Activated CD4-positive, alpha-beta T cell treated with anti-CD3 and anti-CD28 coated beads, Interleukin-2, Interleukin-6, amounts not matched to agents 100 ng/mL and 50 ng/mL, durations not matched to agents 16 hours and 8 hours (primary cell): ENCODE measurements at regions not wholly inside any gene's neighbourhood (a gene's known extent, or its start where the extent isn't known, plus 50 kb on each side); places are given as distances from the start of the nearest gene placed in this dataset.

Source experiments
- DNase-seq: peaks from one replicate; pipeline ENCODE4 v3.0.0-alpha.2; 2020

DNA sequence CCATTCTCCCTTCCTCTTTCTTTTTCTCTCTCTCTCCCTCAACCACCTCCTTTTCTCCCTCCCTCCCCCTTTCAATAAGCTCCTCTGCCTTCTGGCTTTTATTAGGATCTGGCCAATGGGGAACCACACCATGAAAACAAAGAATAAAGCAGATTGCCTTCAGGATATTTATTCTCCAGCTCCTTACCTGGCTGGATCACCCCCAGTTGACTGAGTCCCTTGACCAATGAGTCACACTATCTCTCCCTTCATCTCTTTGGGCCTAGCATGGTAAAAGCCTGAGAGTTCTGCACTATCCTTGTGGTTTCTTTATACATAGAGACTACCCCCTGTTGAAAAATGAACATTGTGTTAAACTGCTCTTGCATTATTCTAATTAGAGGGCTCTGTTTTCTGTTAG lies 476.8 kb downstream of the EPHA7 start:
- DNase-seq = no peak

DNA sequence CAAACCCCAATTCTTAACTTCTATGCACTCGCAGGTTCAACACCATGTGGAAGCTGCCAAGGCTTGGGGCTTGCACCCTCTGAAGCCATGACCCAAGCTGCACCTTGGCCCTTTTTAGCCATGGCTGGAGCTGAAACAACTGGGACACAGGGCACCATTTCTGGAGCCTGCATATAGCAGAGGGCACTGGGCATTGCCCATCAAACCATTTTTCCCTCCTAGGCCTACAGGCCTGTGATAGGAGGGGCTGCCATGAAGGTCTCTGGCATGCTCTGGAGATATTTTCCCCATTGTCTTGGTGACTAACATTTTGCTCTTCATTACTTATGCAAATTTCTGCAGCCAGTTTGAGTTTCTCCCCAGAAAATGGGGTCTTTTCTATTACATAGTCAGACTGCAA lies 484.7 kb downstream of the EPHA7 start:
- DNase-seq = no peak

- no peak for DNase-seq
These were observed 489.2 kb downstream of the EPHA7 start for GRCh38 chr6:92930171-92930570.

DNA sequence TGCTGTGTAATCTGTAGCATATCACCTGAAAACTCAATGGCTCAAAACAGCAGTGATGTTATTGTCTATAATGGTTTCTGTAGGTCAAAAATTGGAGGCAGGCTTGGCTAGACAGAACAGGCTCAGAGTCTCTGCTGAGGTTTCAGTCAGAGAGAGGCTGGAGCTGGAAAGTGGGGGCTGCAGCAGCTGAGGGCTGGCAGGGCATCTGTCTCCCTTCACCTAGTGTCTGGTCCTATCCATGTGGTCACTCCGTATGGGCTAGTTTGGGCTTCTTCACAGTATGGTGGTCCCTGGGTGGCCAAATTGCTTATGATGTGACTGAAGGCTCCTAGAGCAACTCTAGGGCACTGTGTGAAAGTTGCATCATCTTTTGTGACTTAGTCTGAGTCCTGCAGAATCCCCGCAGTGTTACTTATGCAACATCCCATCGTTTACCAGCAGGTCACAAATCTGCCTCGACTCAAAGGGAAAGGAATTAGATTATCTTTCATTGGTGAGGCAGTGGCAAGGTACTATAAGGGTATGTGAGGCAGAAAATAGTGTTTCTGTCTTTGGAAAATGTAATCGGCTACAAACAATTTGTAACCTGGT lies 497.0 kb downstream of the EPHA7 start:
- no peak for DNase-seq

GRCh38 chr6:92915466-92915865 lies 503.9 kb downstream of the EPHA7 start:
- DNase-seq = no peak

- no peak for DNase-seq
These were observed 508.1 kb downstream of the EPHA7 start for GRCh38 chr6:92911301-92911700.

- no peak for DNase-seq
These were observed 508.7 kb downstream of the EPHA7 start for GRCh38 chr6:92910646-92911045.

DNA sequence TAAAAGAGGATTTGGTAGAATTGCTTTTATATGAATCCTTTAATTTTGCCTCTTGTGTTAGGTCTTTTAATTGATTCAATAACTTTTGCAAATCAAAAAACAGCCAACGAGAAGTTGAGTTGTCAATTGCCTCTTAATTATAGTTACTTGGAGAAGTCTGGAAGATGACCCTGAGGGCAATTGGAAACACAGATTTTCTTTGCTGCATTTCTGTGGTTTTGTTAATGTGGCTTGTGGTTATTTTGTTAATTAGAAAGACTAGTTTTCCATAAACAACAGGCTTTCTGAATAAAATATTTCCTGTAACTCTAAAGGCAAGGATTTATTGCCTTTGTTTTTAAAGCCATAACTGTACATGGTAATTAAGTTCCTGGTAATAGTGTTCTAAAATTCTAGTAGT lies 513.0 kb downstream of the EPHA7 start:
- DNase-seq = no peak

DNA sequence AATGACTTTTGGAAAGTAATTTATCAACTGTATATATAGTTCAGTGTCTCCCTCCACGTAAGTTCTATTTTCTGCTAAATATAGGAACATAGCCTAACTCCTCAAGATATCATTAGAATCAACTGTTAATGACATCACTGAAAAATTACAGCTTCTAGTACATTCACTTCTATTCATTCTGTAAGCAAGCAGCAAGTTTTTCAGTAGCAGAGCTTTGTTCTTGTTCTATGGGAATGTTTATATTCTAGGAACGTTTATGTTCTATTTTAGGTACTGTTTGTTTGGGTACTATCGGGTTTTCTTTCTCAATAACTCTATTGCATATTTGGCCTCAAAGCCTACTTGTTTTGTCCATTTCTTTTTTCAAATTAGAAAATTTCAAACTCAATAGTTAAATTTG lies 525.6 kb downstream of the EPHA7 start:
- no peak for DNase-seq

DNA sequence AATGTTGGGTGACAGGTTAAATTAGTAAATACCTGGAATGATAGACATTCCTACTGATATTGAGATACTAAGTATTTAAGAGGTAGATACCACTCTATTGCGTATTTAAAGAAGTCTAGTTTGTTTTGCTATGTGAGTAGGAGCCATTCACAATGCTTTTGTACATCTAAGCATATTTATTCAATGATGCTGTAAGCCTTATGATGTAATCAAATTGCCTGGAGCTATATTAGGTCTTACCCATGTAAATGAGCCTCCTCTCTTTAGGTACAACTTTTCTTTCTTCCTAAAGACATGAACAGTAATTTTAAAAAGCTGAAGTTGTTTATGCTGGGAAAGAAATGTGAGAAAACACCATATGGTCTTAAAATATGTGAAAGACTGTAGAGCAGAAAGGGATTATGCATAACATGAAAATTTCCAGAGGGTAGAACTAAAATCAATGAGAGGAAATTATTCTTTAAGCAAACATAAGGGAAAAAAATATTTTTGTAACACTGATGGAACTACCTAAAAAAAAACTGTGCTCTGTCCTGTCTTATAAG lies 526.7 kb downstream of the EPHA7 start:
- DNase-seq = no peak

GRCh38 chr6:92888316-92888715 lies 531.0 kb downstream of the EPHA7 start:
- DNase-seq = no peak

DNA sequence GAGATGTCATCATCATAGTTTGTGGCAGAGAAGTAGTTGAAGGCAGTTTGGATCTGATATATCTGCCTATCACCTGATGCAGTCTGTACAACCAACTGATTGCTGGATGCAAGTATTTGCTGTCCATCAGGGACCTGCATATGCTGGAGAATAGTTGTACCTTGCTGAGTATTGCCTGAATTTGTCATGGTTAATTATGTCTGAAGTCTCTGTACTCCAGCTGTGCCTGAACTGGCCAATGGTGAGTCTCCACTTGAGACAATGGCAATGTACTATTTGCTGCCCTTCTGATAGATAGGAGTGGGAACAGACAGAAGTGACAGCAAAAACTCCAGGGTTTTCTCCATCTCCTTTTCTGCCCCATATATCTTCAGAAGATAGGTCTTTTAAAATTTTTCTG lies 531.5 kb downstream of the EPHA7 start:
- DNase-seq = no peak

DNA sequence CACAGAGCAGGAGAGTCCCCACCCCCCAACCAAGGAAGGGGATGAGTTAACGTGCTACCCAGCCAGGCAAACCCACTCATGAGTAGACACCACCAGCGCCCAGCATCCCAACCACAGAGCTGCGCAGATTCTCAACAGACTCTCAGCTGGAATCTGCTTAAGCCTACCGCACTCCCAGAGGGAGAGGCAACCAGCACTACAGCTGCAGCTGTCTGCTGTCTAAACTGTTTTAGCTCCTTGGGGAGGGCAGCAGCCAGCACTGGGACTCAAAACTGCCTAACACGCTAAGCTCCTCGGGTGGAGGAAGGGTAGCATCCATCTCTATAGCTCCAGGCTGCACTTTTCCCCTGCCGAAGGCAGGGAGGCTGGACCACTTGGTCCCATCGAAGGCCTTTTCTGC lies 539.8 kb downstream of the EPHA7 start:
- DNase-seq = no peak

DNA sequence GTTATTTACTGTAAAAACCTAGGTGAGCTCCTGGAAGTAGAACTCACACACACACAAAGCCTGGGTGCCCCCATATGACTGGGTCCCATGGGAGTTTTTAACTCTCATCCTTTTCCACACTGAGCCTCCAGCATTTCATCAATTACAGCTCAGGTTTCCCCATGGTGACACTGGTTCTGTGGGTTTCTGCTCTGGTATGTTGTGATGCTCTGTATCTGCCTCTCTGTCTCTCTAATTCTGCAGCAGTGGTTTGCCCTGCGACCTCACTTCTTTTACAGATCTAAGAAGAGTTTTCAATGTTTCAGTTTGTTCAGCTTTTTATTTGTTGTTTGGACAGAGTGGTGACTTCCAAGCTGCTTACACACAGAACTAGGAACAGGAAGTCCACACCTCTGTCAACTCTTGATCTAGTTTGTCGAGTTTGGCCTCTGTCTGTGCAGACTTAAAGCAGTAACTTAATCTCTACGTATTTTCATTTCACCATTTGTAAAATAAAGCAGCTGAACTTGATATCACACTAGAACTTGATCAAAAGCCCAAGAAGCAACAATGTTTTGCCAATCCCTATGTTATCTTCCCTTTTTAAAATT lies 554.3 kb downstream of the EPHA7 start:
- no peak for DNase-seq

DNA sequence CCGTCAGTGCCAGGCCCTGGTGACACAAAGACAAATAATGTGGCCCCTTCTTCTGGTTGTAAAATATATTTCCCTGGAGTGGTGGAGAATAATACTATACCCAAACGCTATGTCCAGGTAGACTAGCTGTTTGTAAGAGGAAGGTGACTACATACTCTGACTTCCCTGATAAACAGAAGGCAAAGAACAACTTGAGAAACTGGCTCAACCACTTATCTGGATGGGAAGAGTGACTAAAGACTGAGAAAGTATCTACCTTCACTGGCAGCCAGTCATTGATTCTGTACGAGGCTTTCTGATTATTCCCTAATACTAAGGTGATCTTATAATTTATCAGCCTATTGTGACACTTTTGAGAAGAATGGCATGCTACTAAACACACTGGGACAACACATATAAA lies 569.7 kb downstream of the EPHA7 start:
- DNase-seq = no peak

- DNase-seq = no peak
These were observed 570.5 kb downstream of the EPHA7 start for GRCh38 chr6:92848901-92849300.

- DNase-seq = no peak
These were observed 570.9 kb downstream of the EPHA7 start for GRCh38 chr6:92848459-92848858.

DNA sequence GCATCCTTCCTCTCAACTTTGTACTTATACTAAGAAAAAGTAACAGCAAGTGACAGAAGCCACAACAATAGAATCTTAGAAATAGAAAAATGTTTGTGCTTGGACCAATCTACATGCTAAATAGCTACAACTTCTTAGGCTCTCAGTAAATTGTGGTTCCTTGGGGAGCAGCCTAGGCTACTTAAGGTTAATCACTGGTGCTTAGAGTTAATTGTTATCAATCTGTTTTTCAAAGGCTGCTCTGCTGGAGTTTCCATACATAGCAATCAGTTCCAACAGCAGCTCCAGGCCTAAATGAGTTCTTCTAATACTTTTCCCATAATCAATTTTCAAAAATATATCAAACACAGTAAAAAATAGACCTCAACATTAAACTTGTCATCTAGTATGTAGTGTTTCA lies 571.4 kb downstream of the EPHA7 start:
- DNase-seq = no peak

GRCh38 chr6:92840246-92840930 lies 579.0 kb downstream of the EPHA7 start:
- no peak for DNase-seq

DNA sequence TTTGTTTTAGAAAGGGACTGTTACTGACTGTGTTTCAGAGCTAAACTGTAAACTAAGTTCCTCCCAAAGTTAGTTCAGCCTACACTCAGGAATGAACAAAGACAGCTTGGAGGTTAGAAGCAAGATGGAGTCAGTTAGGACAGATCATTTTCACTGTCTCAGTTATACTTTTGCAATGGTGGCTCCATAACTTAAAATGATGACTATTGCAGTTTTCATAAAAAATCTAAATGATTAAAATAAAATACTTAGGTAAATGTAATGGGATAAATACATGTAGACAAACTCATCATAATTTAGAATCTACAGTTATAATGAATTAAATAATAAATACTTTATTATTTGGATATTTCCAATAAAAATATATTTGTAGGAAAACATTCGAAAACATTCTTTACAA lies 590.6 kb downstream of the EPHA7 start:
- no peak for DNase-seq

- DNase-seq = no peak
These were observed 592.3 kb downstream of the EPHA7 start for GRCh38 chr6:92827104-92827503.

DNA sequence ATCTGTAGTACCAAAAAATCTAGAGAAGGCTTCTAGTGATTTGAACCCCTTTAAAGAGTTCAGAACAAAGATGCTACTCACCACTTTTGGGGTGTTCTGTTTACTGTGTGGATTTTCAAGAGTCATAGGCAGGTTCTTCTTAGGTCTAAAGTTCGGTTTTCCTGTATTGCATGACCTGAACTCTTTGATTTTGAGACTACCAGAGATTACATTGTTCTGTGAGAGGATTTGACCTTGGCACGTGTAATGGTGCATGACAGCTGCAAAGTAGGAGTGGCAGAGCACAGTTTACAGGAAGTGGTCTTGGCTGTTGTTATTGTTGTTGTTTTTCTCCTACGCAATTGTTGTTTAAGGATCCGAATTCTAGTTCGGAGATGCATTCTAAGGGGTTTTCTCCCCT lies 592.7 kb downstream of the EPHA7 start:
- DNase-seq = no peak

DNA sequence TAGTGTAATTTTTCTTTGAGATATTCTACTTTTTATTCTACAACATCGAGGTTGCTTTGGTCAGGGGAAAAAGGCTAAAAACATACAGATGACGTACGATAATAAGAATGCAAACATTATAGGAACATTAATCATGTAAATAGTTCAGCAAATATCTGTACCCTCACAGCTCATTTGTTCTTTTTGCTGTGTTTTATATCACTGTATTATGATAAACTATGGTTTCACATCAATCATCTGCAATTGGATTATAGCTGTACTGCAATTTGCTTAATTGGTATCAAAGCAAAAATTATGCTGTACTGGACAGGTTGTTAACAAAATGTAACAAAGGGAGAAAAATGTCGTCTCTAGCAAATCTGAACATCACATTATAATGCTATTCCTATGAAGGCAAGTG lies 597.1 kb downstream of the EPHA7 start:
- no peak for DNase-seq

DNA sequence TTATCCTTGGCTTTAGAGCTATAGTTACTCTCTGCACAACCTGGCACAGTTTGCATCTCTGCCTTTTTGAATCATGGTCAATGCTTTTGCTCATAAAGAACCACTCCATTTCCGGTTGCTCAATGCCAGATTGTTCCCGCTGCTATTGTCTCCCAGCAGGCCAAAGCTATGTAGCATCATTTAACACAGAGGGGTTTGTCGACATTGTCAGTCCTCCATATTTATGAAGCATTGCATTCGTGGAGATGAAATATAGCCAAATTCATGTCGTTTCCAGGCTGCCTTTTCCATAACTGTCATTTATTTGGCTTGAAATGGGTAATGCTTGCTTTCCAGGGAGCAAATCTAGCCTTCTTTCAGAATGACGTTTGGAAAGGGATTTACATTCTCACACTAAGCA lies 598.8 kb downstream of the EPHA7 start:
- no peak for DNase-seq

DNA sequence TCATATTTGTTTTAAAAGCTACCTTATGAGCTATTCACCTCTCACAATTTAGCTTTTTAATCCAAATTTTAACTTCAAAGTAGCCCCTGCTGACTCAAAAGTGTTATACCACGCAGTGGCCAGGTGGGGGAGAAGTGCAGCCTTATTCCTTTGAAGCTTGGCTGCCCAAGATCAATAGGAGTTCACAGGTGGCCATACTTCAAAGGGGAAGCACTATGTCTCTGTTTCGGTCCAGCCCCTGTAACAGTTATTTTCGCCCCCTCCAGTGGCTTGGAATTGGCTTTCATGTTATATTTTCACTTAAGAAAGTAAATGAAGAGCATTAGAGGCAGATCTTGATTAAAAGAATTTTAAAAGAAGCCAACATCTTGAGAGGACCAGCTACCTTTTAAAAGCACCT lies 608.4 kb downstream of the EPHA7 start:
- peak; percentile 29 for DNase-seq
